Suprapubic skin (tissue), 4 donors: ENCODE measurements at regions not wholly inside any gene's neighbourhood (a gene's known extent, or its start where the extent isn't known, plus 50 kb on each side); places are given as distances from the start of the nearest gene placed in this dataset.

ENCODE experiments used
- EP300 ChIP-seq: sonication (generic); formaldehyde crosslinking; IDR thresholded peaks from one replicate; pipeline ENCODE4 v1.6.1; 2017; ENCODE audit warnings: antibody characterized with exemption
- POLR2A ChIP-seq, 2 donors: fragments of 450-650 bp; IDR thresholded peaks; one replicate each; pipeline ENCODE4 v1.6.1; 2017; ENCODE audit warnings: antibody characterized with exemption in 2 of 2, mild to moderate bottlenecking in 2 of 2, moderate library complexity in 2 of 2
- POLR2AphosphoS5 ChIP-seq, 3 donors: sonication (generic); formaldehyde crosslinking; IDR thresholded peaks; one replicate each; pipeline ENCODE4 v1.6.1; 2017; ENCODE audit warnings: antibody characterized with exemption in 3 of 3
- TF ChIP-seq, protein P1 (sequence below), 2 donors: fragments of 200-600 bp in 1 of 2; fragments of 450-650 bp in 1 of 2; sonication (generic) in 1 of 2; IDR thresholded peaks; one replicate each; pipeline ENCODE4 v1.5.1; 2016 to 2019; ENCODE audit warnings: antibody characterized with exemption in 2 of 2, mild to moderate bottlenecking in 1 of 2, moderate library complexity in 1 of 2

DNA sequence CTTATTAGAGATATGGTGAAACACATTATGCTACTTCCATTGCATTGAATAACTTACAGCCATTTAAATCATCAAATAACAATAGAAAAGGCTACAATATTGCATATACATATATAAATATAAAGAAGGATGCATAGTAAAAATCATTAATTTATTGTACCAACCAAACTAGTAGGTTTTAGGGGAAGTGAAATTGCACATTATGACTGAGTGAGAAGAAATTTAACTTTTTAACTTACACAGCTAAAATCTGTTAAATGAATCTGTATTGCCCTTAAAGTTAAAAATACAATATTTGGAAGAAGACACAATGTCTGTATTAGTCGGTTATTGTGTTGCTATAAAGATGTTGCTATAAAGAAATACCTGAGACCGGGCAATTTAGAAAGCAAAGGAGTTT is 2073.7 kb upstream of the ACO1 start:
- TF ChIP-seq, protein P1, sequence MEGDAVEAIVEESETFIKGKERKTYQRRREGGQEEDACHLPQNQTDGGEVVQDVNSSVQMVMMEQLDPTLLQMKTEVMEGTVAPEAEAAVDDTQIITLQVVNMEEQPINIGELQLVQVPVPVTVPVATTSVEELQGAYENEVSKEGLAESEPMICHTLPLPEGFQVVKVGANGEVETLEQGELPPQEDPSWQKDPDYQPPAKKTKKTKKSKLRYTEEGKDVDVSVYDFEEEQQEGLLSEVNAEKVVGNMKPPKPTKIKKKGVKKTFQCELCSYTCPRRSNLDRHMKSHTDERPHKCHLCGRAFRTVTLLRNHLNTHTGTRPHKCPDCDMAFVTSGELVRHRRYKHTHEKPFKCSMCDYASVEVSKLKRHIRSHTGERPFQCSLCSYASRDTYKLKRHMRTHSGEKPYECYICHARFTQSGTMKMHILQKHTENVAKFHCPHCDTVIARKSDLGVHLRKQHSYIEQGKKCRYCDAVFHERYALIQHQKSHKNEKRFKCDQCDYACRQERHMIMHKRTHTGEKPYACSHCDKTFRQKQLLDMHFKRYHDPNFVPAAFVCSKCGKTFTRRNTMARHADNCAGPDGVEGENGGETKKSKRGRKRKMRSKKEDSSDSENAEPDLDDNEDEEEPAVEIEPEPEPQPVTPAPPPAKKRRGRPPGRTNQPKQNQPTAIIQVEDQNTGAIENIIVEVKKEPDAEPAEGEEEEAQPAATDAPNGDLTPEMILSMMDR (IDR thresholded peaks at IDR 0.05): no peak
- TF ChIP-seq POLR2AphosphoS5 (IDR thresholded peaks at IDR 0.05) (no peak), POLR2A (IDR thresholded peaks at IDR 0.05) (no peak), EP300 (no peak)
